ENCODE measurements at regions not wholly inside any gene's neighbourhood (a gene's known extent, or its start where the extent isn't known, plus 50 kb on each side); places are given as distances from the start of the nearest gene placed in this dataset.

GRCh38 chr3:127132876-127133275, 60.1 kb upstream of the PRR23E start:
- TF ChIP-seq, protein P1, sequence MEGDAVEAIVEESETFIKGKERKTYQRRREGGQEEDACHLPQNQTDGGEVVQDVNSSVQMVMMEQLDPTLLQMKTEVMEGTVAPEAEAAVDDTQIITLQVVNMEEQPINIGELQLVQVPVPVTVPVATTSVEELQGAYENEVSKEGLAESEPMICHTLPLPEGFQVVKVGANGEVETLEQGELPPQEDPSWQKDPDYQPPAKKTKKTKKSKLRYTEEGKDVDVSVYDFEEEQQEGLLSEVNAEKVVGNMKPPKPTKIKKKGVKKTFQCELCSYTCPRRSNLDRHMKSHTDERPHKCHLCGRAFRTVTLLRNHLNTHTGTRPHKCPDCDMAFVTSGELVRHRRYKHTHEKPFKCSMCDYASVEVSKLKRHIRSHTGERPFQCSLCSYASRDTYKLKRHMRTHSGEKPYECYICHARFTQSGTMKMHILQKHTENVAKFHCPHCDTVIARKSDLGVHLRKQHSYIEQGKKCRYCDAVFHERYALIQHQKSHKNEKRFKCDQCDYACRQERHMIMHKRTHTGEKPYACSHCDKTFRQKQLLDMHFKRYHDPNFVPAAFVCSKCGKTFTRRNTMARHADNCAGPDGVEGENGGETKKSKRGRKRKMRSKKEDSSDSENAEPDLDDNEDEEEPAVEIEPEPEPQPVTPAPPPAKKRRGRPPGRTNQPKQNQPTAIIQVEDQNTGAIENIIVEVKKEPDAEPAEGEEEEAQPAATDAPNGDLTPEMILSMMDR (IDR thresholded peaks at IDR 0.05; ENCODE audit: low read depth, low read length), result no peak
- Histone ChIP-seq H3K27ac (no peak overlapping the region), H3K27me3 (peaks cover 6% of the 10 kb centered on the region), H3K4me1 (ENCODE audit: low read depth) (peaks cover 12% of the 10 kb centered on the region), H3K36me3 (no peaks in the 10 kb centered on the region), H3K9me3 (ENCODE audit: low read depth) (no peaks in the 10 kb centered on the region), H3K4me3 (no peak overlapping the region)
- DNase-seq (ENCODE audit: low read depth in 1 of 2, low spot score in 1 of 2), result no peak

DNA sequence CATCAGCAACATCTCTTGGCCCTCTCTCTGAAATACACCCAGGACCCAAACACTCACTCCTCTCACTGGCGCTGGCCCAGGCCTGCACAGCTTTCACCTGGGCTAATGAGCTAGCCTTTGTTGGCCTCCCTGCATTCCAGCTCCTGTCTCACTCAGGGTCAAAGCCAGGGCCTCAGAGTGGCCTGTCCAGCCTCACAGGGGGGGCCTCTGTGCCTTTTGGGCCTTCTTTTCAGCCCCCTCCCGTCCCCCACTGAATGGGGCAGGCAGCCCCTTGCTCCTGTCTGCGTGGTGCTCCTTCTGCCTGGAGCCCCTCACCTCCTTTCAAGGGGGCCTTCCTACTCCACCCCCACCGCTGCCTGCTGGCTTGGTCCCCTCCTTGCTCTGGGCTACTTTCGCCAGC, 59.0 kb upstream of the PRR23E start:
- DNase-seq (ENCODE audit: low read depth in 1 of 2, low spot score in 1 of 2), result no peak
- Histone ChIP-seq H3K27ac (no peak overlapping the region), H3K27me3 (peaks cover 6% of the 10 kb centered on the region), H3K9me3 (ENCODE audit: low read depth) (no peaks in the 10 kb centered on the region), H3K4me1 (ENCODE audit: low read depth) (peaks cover 12% of the 10 kb centered on the region), H3K4me3 (no peak overlapping the region), H3K36me3 (no peaks in the 10 kb centered on the region)
- TF ChIP-seq, protein P1 (IDR thresholded peaks at IDR 0.05; ENCODE audit: low read depth, low read length), result no peak

- H3K4me1 ChIP-seq (ENCODE audit: low read depth), result peaks cover 12% of the 10 kb centered on the region
- TF ChIP-seq, protein P1 (IDR thresholded peaks at IDR 0.05; ENCODE audit: low read depth, low read length), result no peak
- no peak overlapping the region for H3K27ac ChIP-seq
- DNase-seq (ENCODE audit: low read depth in 1 of 2, low spot score in 1 of 2), result no peak
- no peaks in the 10 kb centered on the region for H3K36me3 ChIP-seq
- peaks cover 6% of the 10 kb centered on the region for H3K27me3 ChIP-seq
- H3K9me3 ChIP-seq (ENCODE audit: low read depth), result no peaks in the 10 kb centered on the region
- no peak overlapping the region for H3K4me3 ChIP-seq
These were observed 58.5 kb upstream of the PRR23E start for GRCh38 chr3:127134466-127134865.

- Histone ChIP-seq H3K27ac (no peak overlapping the region), H3K9me3 (ENCODE audit: low read depth) (no peaks in the 10 kb centered on the region), H3K36me3 (no peaks in the 10 kb centered on the region), H3K4me1 (ENCODE audit: low read depth) (peaks cover 12% of the 10 kb centered on the region), H3K4me3 (peak overlapping the region; percentile 6), H3K27me3 (peaks cover 6% of the 10 kb centered on the region)
- no peak for DNase-seq (ENCODE audit: low read depth in 1 of 2, low spot score in 1 of 2)
- TF ChIP-seq, protein P1 (IDR thresholded peaks at IDR 0.05; ENCODE audit: low read depth, low read length), result no peak
These were observed 58.1 kb upstream of the PRR23E start for GRCh38 chr3:127134887-127135240.

- peaks cover 12% of the 10 kb centered on the region for H3K4me1 ChIP-seq (ENCODE audit: low read depth)
- DNase-seq (ENCODE audit: low read depth in 1 of 2, low spot score in 1 of 2), result peak; percentile 32 to 77
- no peaks in the 10 kb centered on the region for H3K36me3 ChIP-seq
- no peak overlapping the region for H3K27ac ChIP-seq
- H3K9me3 ChIP-seq (ENCODE audit: low read depth), result no peaks in the 10 kb centered on the region
- H3K4me3 ChIP-seq, result peak overlapping the region; percentile 6
- H3K27me3 ChIP-seq, result peaks cover 6% of the 10 kb centered on the region
- TF ChIP-seq, protein P1 (IDR thresholded peaks at IDR 0.05; ENCODE audit: low read depth, low read length), result no peak
These were observed 57.5 kb upstream of the PRR23E start for GRCh38 chr3:127135241-127136023.
